Mesenchymal stem cell (in vitro differentiated cells and primary cell): ENCODE measurements at regions not wholly inside any gene's neighbourhood (a gene's known extent, or its start where the extent isn't known, plus 50 kb on each side); places are given as distances from the start of the nearest gene placed in this dataset.

Experiments used
- DNase-seq: peaks from one replicate; pipeline ENCODE4 v3.0.0-alpha.2; 2013
- H2AFZ ChIP-seq: one replicate; pipeline ENCODE4 v1.6.1; 2013; ENCODE audit warnings: low read depth, mild to moderate bottlenecking, control low read depth, inconsistent platforms, low read length, moderate library complexity
- H2AK5ac ChIP-seq: 2 replicates; pipeline ENCODE4 v1.6.1; 2013; ENCODE audit warnings: low read length, moderate library complexity, mild to moderate bottlenecking, inconsistent platforms; ENCODE audit not compliant: severe bottlenecking
- H2BK120ac ChIP-seq: one replicate; pipeline ENCODE4 v1.6.1; 2013; ENCODE audit warnings: low read depth, mild to moderate bottlenecking, inconsistent platforms, low read length, moderate library complexity
- H2BK12ac ChIP-seq, 2 experiments: one replicate each; pipeline ENCODE4 v1.6.1; 2013; ENCODE audit warnings: inconsistent platforms in 2 of 2, low read length in 2 of 2, mild to moderate bottlenecking in 2 of 2, moderate library complexity in 2 of 2, control low read depth in 1 of 2
- H2BK15ac ChIP-seq: one replicate; pipeline ENCODE4 v1.6.1; 2013; ENCODE audit warnings: mild to moderate bottlenecking, low read depth, inconsistent platforms; ENCODE audit not compliant: poor library complexity, severe bottlenecking
- H2BK5ac ChIP-seq: 2 replicates; pipeline ENCODE4 v1.6.1; 2013; ENCODE audit warnings: low read depth, mild to moderate bottlenecking, low read length, control low read depth, inconsistent platforms; ENCODE audit not compliant: poor library complexity, severe bottlenecking
- H3K14ac ChIP-seq, 2 experiments: one replicate each; pipeline ENCODE4 v1.6.1; 2013; ENCODE audit warnings: inconsistent platforms in 2 of 2, low read length in 2 of 2, control low read depth in 1 of 2, mild to moderate bottlenecking in 1 of 2, moderate library complexity in 1 of 2
- H3K18ac ChIP-seq, 2 experiments: one replicate each; pipeline ENCODE4 v1.6.1; 2013; ENCODE audit warnings: inconsistent platforms in 2 of 2, low read length in 2 of 2, control low read depth in 1 of 2, low read depth in 1 of 2, mild to moderate bottlenecking in 1 of 2
- H3K23ac ChIP-seq, 2 experiments: one replicate each; pipeline ENCODE4 v1.6.1; 2013; ENCODE audit warnings: inconsistent platforms in 2 of 2, low read length in 2 of 2, mild to moderate bottlenecking in 2 of 2, moderate library complexity in 2 of 2, control low read depth in 1 of 2
- H3K27ac ChIP-seq: 2 replicates; pipeline ENCODE4 v1.5.1; 2013; ENCODE audit warnings: mild to moderate bottlenecking, moderate library complexity, low read length, control low read depth, inconsistent platforms; ENCODE audit not compliant: poor library complexity, severe bottlenecking
- H3K27me3 ChIP-seq, 2 experiments: 2 replicates each; pipeline versions ENCODE4 v1.6.1 to v1.7.0; 2013; ENCODE audit warnings: low read length in 2 of 2, mild to moderate bottlenecking in 2 of 2, moderate library complexity in 2 of 2, control low read depth in 1 of 2, inconsistent platforms in 1 of 2; ENCODE audit not compliant: control insufficient read depth in 1 of 2, insufficient read depth in 1 of 2
- H3K36me3 ChIP-seq, 2 experiments: 2 replicates each; pipeline versions ENCODE4 v1.6.1 to v1.7.0; 2013; ENCODE audit warnings: low read length in 2 of 2, control low read depth in 1 of 2, inconsistent platforms in 1 of 2, low read depth in 1 of 2, mild to moderate bottlenecking in 1 of 2; ENCODE audit not compliant: insufficient read depth in 2 of 2, control insufficient read depth in 1 of 2
- H3K4ac ChIP-seq, 2 experiments: one replicate each; pipeline ENCODE4 v1.6.1; 2013; ENCODE audit warnings: inconsistent platforms in 2 of 2, low read length in 2 of 2, mild to moderate bottlenecking in 2 of 2, moderate library complexity in 2 of 2, control low read depth in 1 of 2, low read depth in 1 of 2
- H3K4me1 ChIP-seq: 2 replicates; pipeline ENCODE4 v1.6.1; 2013; ENCODE audit warnings: low read depth, low read length, control low read depth; ENCODE audit not compliant: control insufficient read depth, insufficient read depth
- H3K4me2 ChIP-seq: 2 replicates; pipeline ENCODE4 v1.6.1; 2013; ENCODE audit warnings: low read length, mild to moderate bottlenecking, inconsistent platforms; ENCODE audit not compliant: poor library complexity, severe bottlenecking
- H3K4me3 ChIP-seq, 2 experiments: 2 replicates each; pipeline versions ENCODE4 v1.5.1 to v1.7.0; 2013; ENCODE audit warnings: low read length in 2 of 2, mild to moderate bottlenecking in 2 of 2, control low read depth in 1 of 2, low read depth in 1 of 2; ENCODE audit not compliant: insufficient read depth in 1 of 2
- H3K79me1 ChIP-seq: replicated peaks from 2 replicates; pipeline ENCODE4 v1.6.1; 2013; ENCODE audit warnings: mild to moderate bottlenecking, control low read depth, low read length, inconsistent platforms; ENCODE audit not compliant: poor library complexity, severe bottlenecking
- H3K9ac ChIP-seq: 2 replicates; pipeline ENCODE4 v1.7.0; 2013; ENCODE audit warnings: mild to moderate bottlenecking, low read length, moderate library complexity
- H3K9me3 ChIP-seq: 2 replicates; pipeline ENCODE4 v1.7.0; 2013; ENCODE audit warnings: mild to moderate bottlenecking, low read length; ENCODE audit not compliant: control insufficient read depth
- H4K8ac ChIP-seq: one replicate; pipeline ENCODE4 v1.6.1; 2013; ENCODE audit warnings: inconsistent platforms, mild to moderate bottlenecking, low read length, moderate library complexity
- H4K91ac ChIP-seq: one replicate; pipeline ENCODE4 v1.6.1; 2013; ENCODE audit warnings: mild to moderate bottlenecking, low read length, inconsistent platforms
- WGBS: methylation state at CpG from one replicate; pipeline ENCODE4 v1.1.7; 2013; ENCODE audit warnings: mixed read lengths; 5-methylcytosine and 5-hydroxymethylcytosine counted together

DNA sequence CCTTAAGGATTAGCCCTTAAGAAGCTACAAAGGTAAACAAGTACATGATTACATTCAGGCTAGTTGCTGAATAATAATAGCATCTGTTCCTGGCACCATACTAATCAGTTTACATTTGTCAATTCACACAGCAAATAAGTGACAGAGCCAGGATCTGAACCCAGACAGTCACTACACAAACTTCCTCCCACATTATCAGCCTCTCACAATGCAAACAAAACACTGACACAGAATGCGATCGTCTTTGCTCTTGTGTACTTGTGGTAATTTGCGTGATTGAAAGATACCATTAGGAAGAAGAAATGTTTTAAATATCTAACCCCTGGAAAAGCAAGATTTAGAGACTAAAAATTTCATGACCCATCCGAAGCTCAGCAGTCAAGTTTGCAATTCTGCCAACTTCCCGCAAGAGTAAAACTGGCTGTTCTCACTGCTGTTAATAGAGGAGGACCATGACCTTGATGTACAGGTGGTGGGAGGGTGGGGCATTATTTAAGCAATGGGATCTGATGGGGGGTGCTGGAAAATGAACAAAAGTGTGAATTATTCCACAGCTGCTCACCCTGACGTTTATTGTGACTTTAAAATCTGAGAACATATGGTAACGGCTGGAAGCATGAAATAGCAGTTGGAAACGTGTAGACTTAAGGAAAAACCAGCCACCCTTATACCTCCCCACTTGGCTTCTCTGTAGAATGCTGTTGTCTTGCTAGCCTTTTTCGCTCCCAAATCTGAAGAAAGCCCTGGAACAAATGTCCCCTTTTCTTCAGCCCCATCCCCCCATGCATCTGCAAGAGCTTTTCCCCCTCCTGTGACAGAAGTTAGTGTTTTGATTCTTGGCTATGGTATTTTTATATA is 95.3 kb upstream of the ARMC2 start:
- WGBS, result 83% methylated on average over 6 of the region's 9 CpGs
- no peak overlapping the region for H3K27ac ChIP-seq
- H2AFZ ChIP-seq, result no peak overlapping the region
- H3K79me1 ChIP-seq, result no peaks in the 10 kb centered on the region
- H3K9me3 ChIP-seq, result no peaks in the 10 kb centered on the region
- no peak overlapping the region for H3K9ac ChIP-seq
- H4K8ac ChIP-seq, result no peak overlapping the region
- no peak overlapping the region for H2BK15ac ChIP-seq
- H3K14ac ChIP-seq, result no peak overlapping the region
- H3K36me3 ChIP-seq, result no peaks in the 10 kb centered on the region
- H2BK12ac ChIP-seq, result no peak overlapping the region
- no peak overlapping the region for H2BK5ac ChIP-seq
- no peak overlapping the region for H2BK120ac ChIP-seq
- H3K4ac ChIP-seq, result no peak overlapping the region
- no peak overlapping the region for H3K4me2 ChIP-seq
- H3K18ac ChIP-seq, result no peak overlapping the region
- H3K4me3 ChIP-seq, result no peak overlapping the region
- no peak overlapping the region for H3K23ac ChIP-seq
- no peak overlapping the region for H4K91ac ChIP-seq
- DNase-seq, result no peak
- H3K27me3 ChIP-seq, result no peaks in the 10 kb centered on the region
- H3K4me1 ChIP-seq, result peaks cover 4% of the 10 kb centered on the region
- no peak overlapping the region for H2AK5ac ChIP-seq

DNA sequence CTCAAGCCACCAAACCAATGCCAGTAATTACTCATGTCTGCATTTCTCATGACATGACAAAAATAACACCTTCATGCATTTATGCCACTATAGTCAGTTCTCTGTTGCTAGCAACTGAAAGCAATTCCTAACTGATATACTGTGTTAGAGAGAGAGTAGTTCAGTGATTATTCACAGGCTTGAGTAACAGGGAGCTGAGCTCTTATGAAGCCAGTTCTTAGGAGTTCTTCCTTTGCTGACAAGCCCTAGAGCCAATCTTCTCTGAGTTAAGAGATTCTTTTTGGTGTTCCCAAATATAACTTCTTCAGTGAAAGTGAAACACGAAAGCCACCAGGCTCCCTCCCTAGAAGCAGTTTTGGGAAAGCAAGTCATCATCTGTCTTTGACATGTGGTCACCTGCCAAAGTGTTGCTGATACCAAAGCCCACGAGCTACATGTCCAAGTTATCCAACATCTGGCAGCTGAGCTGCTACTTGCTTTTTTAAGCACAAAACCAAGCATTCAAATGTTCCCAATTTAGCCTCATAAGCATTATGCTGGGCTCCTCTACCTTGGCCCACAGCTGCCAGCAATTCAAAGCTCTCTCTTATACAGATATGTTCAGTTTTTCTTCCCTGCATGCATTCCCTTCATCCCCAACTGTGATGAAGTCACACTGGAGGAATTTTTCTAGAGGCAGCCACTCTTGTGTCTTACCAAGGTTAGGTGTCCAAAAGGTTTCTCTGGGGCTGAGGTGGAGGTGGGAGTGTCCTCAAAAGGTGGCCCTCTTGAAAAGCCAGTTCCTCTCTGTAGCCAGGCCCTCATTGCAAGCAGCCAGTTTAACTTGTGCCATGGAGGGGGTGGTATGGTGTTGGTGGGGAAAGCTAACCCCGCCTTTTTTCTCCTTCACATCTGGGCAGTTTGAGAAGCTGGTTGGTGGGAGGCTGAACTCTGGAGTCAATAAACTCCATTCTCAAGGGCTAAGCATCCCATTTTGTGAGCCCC is 92.7 kb upstream of the ARMC2 start:
- Histone ChIP-seq H3K27ac (no peak overlapping the region), H3K9me3 (no peaks in the 10 kb centered on the region), H3K4me2 (no peak overlapping the region), H2AK5ac (no peak overlapping the region), H2AFZ (no peak overlapping the region), H3K4me1 (peaks cover 9% of the 10 kb centered on the region), H2BK12ac (no peak overlapping the region), H2BK15ac (no peak overlapping the region), H4K8ac (no peak overlapping the region), H3K4me3 (peak overlapping the region in 1 of 2 experiments; percentile 41), H2BK120ac (no peak overlapping the region), H3K23ac (no peak overlapping the region), H3K27me3 (no peaks in the 10 kb centered on the region), H3K4ac (no peak overlapping the region), H3K9ac (peak overlapping the region; percentile 33), H3K18ac (no peak overlapping the region), H2BK5ac (no peak overlapping the region), H4K91ac (no peak overlapping the region), H3K14ac (no peak overlapping the region), H3K79me1 (no peaks in the 10 kb centered on the region), H3K36me3 (no peaks in the 10 kb centered on the region)
- no peak for DNase-seq
- WGBS, result 85% methylated on average over 3 of the region's 3 CpGs

DNA sequence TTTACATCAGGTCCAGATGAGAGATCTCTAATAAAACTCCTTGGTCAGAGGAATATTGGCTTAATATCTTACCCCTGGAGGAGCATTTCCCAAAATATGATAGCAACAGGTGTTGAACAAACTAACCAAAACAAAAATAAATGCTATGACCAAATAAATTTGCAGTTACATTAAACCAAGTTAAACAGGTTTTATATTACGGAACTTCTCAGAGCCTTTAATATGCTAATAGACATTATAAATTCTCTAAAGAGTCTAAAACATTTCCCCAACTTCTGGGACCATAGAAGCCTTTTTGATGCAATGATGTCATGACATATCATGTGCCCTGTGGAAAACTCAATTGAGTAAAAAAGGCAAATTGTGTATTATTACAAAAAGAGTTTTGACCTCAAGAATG is 90.9 kb upstream of the ARMC2 start:
- DNase-seq, result no peak
- H4K91ac ChIP-seq, result no peak overlapping the region
- no peak overlapping the region for H3K18ac ChIP-seq
- H4K8ac ChIP-seq, result no peak overlapping the region
- no peaks in the 10 kb centered on the region for H3K36me3 ChIP-seq
- no peak overlapping the region for H2BK120ac ChIP-seq
- peaks cover 11% of the 10 kb centered on the region for H3K4me1 ChIP-seq
- H3K9me3 ChIP-seq, result no peaks in the 10 kb centered on the region
- H3K23ac ChIP-seq, result no peak overlapping the region
- no peak overlapping the region for H3K4ac ChIP-seq
- no peak overlapping the region for H3K14ac ChIP-seq
- H2AK5ac ChIP-seq, result no peak overlapping the region
- H3K9ac ChIP-seq, result no peak overlapping the region
- H3K27ac ChIP-seq, result no peak overlapping the region
- H2BK15ac ChIP-seq, result no peak overlapping the region
- H3K27me3 ChIP-seq, result no peaks in the 10 kb centered on the region
- H3K4me2 ChIP-seq, result no peak overlapping the region
- H3K79me1 ChIP-seq, result no peaks in the 10 kb centered on the region
- no peak overlapping the region for H2BK5ac ChIP-seq
- H3K4me3 ChIP-seq, result no peak overlapping the region
- no peak overlapping the region for H2AFZ ChIP-seq
- no CpG with 5 or more reads among the region's 1 CpG for WGBS
- H2BK12ac ChIP-seq, result no peak overlapping the region

DNA sequence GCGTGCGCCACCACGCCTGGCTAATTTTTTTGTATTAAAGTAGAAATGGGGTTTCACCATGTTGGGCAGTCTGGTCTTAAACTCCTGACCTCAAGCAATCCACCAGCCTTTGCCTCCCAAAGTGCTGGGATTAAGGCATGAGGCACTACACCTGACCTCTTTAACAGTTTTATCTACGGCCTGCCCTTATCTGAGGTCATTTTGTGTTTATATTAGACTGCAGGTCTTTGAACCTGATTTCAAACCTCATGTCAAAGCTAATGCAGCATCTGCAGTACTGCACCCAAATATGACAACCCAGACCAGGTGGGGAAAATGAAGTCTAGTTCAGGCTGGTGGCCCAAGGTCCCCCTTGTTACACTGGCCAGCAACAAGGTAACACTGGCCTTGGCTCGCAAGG is 89.3 kb upstream of the ARMC2 start:
- Histone ChIP-seq H3K9me3 (no peaks in the 10 kb centered on the region), H3K18ac (no peak overlapping the region), H2BK15ac (no peak overlapping the region), H3K36me3 (no peaks in the 10 kb centered on the region), H3K4me1 (peaks cover 11% of the 10 kb centered on the region), H2AFZ (no peak overlapping the region), H2AK5ac (no peak overlapping the region), H2BK5ac (no peak overlapping the region), H2BK12ac (peak overlapping the region in 1 of 2 experiments; percentile 7), H3K27me3 (no peaks in the 10 kb centered on the region), H2BK120ac (no peak overlapping the region), H3K79me1 (no peaks in the 10 kb centered on the region), H3K4ac (no peak overlapping the region), H3K9ac (no peak overlapping the region), H3K4me2 (no peak overlapping the region), H4K91ac (no peak overlapping the region), H3K27ac (no peak overlapping the region), H4K8ac (no peak overlapping the region), H3K4me3 (no peak overlapping the region), H3K23ac (no peak overlapping the region), H3K14ac (no peak overlapping the region)
- 92% methylated on average over 3 of the region's 5 CpGs for WGBS
- DNase-seq, result no peak
